ENCODE measurements at regions not wholly inside any gene's neighbourhood (a gene's known extent, or its start where the extent isn't known, plus 50 kb on each side); places are given as distances from the start of the nearest gene placed in this dataset.

DNA sequence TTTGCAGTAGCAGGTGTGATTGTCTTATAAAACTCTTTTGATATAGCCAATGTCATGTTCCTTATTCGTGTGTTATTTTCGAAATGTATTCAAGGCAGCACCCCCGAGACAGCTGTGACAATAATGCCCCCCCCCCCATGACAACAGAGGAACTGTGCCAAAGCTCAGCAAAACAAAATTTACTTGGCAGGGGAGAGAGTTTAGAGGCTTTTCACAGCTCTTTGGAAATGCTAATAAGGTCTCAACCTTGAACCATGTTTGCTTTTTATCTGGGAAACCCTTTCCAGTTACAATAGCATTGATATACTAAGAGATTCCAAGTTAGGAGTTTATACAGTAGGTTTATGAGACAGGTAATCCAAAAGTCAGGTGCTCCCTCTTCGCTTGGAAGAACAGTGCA lies 56.4 kb upstream of the USP44 start:
- no peak for DNase-seq (ENCODE audit: low read depth)
- TF ChIP-seq, protein P1, sequence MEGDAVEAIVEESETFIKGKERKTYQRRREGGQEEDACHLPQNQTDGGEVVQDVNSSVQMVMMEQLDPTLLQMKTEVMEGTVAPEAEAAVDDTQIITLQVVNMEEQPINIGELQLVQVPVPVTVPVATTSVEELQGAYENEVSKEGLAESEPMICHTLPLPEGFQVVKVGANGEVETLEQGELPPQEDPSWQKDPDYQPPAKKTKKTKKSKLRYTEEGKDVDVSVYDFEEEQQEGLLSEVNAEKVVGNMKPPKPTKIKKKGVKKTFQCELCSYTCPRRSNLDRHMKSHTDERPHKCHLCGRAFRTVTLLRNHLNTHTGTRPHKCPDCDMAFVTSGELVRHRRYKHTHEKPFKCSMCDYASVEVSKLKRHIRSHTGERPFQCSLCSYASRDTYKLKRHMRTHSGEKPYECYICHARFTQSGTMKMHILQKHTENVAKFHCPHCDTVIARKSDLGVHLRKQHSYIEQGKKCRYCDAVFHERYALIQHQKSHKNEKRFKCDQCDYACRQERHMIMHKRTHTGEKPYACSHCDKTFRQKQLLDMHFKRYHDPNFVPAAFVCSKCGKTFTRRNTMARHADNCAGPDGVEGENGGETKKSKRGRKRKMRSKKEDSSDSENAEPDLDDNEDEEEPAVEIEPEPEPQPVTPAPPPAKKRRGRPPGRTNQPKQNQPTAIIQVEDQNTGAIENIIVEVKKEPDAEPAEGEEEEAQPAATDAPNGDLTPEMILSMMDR (conservative IDR thresholded peaks at IDR 0.05; ENCODE audit: control insufficient read depth, insufficient read depth, low read depth, low read length), result no peak
- H3K4me3 ChIP-seq (ENCODE audit: control insufficient read depth, low read depth, low read length), result no peak overlapping the region

DNA sequence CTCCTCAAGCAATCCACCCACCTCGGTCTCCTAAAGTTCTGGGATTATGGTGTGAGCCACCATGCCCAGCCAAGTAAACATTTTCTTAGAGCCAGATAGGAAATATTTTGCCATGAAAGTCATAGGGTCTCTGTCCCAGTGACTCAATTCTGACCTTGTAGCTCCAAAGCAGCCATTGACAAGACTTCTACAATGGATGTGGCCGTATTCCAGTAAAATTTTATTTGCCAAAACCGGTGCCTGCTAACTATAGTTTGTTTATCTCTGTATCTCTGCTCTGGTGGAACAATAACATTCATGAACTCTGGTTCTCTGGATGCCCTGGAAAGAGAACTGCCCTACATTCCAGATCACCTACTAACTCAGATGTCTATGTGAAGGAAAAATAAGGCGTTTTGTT lies 54.6 kb upstream of the USP44 start:
- no peak overlapping the region for H3K4me3 ChIP-seq (ENCODE audit: control insufficient read depth, low read depth, low read length)
- DNase-seq (ENCODE audit: low read depth), result no peak
- TF ChIP-seq, protein P1 (conservative IDR thresholded peaks at IDR 0.05; ENCODE audit: control insufficient read depth, insufficient read depth, low read depth, low read length), result no peak

DNA sequence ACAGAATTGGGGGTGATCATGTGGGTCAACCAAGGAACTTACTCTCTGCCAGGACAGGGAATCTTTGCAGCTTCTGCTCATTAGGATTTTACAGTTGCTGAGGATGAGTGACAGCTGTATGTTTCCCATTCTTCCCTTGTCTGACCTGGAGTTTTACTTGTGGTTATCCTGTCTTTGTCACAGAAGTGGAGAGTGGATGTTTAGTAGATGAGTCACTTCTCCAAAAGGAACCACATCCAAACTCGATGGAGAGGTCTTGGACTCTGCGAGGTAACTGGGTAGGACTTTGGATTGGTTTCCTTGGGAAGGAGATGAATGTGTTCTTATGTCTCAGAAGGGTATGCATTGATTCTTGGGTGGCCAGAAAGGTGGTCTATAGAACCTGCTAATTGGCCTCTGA lies 53.8 kb upstream of the USP44 start:
- DNase-seq (ENCODE audit: low read depth), result peak; percentile 54
- TF ChIP-seq, protein P1 (conservative IDR thresholded peaks at IDR 0.05; ENCODE audit: control insufficient read depth, insufficient read depth, low read depth, low read length), result no peak

GRCh38 chr12:95603351-95604145 lies 52.3 kb upstream of the USP44 start:
- DNase-seq (ENCODE audit: low read depth), result no peak
- H3K4me3 ChIP-seq (ENCODE audit: control insufficient read depth, low read depth, low read length), result no peak overlapping the region
- TF ChIP-seq, protein P1 (conservative IDR thresholded peaks at IDR 0.05; ENCODE audit: control insufficient read depth, insufficient read depth, low read depth, low read length), result no peak

More for the DNA sequence above, 53.8 kb upstream of the USP44 start:
- no peak overlapping the region for H3K4me3 ChIP-seq (ENCODE audit: control insufficient read depth, low read depth, low read length)

DNA sequence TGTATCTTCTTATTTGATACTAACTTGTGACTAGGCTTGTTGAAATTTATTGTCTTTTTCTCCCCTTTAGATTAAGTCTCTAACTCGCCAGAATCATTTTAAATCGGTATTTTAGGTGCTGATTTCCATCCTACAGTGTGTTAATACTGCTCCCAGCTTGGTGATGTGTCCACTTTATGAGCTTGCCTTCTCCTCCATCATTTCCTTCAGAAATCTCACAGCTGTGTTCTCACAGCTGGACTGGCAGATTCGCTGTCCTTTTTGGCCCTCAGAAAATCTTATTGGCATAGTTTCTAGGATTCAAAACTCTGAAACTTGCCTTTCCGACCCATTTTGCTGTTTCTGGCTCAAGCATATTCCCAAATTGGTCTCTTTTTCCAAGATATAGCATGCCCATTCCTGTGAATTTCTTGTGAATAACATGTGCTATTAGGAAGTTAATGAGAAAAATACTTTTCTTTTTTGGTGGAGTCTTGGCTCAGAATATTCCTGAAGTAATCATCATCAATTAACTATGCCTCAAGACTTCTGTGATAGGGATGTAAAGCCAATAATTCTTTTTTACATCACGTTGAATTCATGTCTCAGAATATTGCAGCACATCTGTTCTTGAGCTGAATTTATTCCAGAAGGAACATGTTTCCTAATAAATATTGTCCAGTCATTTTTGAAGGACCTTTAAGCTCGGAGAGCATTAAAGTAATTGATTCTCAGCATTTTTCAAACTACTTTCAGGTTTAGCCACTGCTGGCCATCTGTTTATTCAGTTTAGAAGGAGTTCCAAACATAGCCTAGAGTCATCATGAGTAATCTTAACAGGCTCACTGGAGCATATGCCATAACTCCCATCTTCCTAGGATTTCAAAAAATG lies 50.0 kb upstream of the USP44 start:
- peak; percentile 81 for DNase-seq (ENCODE audit: low read depth)
- TF ChIP-seq, protein P1 (conservative IDR thresholded peaks at IDR 0.05; ENCODE audit: control insufficient read depth, insufficient read depth, low read depth, low read length), result no peak
- H3K4me3 ChIP-seq (ENCODE audit: control insufficient read depth, low read depth, low read length), result no peak overlapping the region
